GM12872 (cell line): ENCODE measurements at regions not wholly inside any gene's neighbourhood (a gene's known extent, or its start where the extent isn't known, plus 50 kb on each side); places are given as distances from the start of the nearest gene placed in this dataset.

ENCODE experiments used
- CTCF ChIP-seq: IDR thresholded peaks from 3 replicates; pipeline ENCODE4 v1.5.1; 2011; ENCODE audit warnings: low read depth, mild to moderate bottlenecking, low read length, moderate library complexity; ENCODE audit not compliant: insufficient read depth

- TF ChIP-seq CTCF, result no peak
Observed at GRCh38 chr5:99807346-99807745, 727.8 kb upstream of the FAM174A start.

GRCh38 chr5:99795031-99795430, 740.1 kb upstream of the FAM174A start:
- no peak for TF ChIP-seq CTCF

GRCh38 chr5:99788482-99788881, 746.7 kb upstream of the FAM174A start:
- no peak for TF ChIP-seq CTCF

GRCh38 chr5:99775189-99775588, 760.0 kb upstream of the FAM174A start:
- TF ChIP-seq CTCF, result no peak

GRCh38 chr5:99773290-99773689, 761.9 kb upstream of the FAM174A start:
- TF ChIP-seq CTCF, result no peak

GRCh38 chr5:99771296-99771695, 763.9 kb upstream of the FAM174A start:
- TF ChIP-seq CTCF, result no peak

- TF ChIP-seq CTCF, result no peak
Observed at GRCh38 chr5:99765011-99765410, 770.2 kb upstream of the FAM174A start.
